ENCODE measurements at regions not wholly inside any gene's neighbourhood (a gene's known extent, or its start where the extent isn't known, plus 50 kb on each side); places are given as distances from the start of the nearest gene placed in this dataset.

- intact Hi-C loops (cut with DNase I), result no loop called here
- no peak for DNase-seq (ENCODE audit: low spot score)
Observed at GRCh38 chr1:21350202-21350885, 60.1 kb upstream of the ECE1 start.

DNA sequence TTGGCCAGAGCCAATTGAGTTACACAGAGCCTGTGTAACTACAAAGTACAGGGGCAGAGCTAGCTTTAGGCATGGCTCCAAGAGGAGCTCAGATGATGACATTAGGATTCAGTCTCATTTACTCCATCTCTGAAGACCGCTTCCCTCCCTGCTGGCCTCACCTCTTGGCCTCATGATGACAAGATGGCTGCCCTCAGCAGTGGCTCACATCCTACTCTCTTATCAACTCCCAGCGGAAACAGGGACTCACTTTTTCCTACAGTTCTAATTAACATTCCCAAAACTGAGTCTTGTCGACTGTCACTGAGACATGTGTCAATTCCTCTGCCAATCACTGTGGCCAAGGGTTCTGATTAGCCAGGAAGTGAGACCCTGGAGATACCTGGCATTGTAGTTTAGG is 59.4 kb upstream of the ECE1 start:
- DNase-seq (ENCODE audit: low spot score), result no peak
- intact Hi-C loops (cut with DNase I), result no loop called here

GRCh38 chr1:21347072-21347581 is 56.9 kb upstream of the ECE1 start:
- intact Hi-C loops (cut with DNase I), result no loop called here
- DNase-seq (ENCODE audit: low spot score), result no peak

- intact Hi-C loops (cut with DNase I), result no loop called here
- no peak for DNase-seq (ENCODE audit: low spot score)
Observed at GRCh38 chr1:21346365-21347071, 56.3 kb upstream of the ECE1 start.

GRCh38 chr1:21344750-21345443 is 54.6 kb upstream of the ECE1 start:
- no peak for DNase-seq (ENCODE audit: low spot score)
- intact Hi-C loops (cut with DNase I), result loop anchor here (2.0 kb wide), 1 partner anchor 82 kb away; no protein-coding TSS in a partner anchor

DNA sequence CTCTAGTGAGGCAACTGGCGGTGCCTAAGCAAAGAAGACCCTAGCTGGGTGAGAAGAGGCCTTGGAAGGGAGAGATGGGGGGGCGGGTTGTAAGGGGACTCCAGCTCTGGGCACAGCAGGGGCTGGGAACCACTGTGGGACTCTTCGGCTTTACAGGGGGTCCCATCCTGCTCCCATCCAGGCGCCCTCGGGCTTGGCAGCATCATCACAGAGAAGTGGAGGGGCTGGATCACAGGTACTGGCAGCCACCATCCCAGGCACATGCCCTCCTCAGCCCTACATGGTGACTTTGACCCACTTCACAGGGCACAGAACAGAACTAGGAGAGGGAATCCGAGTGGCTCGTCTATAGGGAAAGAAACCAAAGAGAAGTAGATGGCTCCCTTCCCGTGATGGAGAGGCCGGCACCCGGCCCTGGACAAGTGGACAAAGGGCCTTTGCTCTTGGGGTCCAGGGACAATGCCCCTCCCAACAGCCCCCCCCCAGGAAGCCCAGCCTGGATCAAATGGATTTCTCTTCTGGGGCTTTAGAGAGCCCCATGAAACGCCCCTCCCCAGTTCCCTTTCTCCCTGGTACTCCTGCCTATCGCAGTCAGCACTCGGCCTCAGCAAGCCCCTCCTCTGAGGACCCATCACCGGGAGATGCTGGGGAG is 54.0 kb upstream of the ECE1 start:
- no peak for DNase-seq (ENCODE audit: low spot score)
- intact Hi-C loops (cut with DNase I), result loop anchor here (2.0 kb wide), 1 partner anchor 81 kb away; no protein-coding TSS in a partner anchor

DNA sequence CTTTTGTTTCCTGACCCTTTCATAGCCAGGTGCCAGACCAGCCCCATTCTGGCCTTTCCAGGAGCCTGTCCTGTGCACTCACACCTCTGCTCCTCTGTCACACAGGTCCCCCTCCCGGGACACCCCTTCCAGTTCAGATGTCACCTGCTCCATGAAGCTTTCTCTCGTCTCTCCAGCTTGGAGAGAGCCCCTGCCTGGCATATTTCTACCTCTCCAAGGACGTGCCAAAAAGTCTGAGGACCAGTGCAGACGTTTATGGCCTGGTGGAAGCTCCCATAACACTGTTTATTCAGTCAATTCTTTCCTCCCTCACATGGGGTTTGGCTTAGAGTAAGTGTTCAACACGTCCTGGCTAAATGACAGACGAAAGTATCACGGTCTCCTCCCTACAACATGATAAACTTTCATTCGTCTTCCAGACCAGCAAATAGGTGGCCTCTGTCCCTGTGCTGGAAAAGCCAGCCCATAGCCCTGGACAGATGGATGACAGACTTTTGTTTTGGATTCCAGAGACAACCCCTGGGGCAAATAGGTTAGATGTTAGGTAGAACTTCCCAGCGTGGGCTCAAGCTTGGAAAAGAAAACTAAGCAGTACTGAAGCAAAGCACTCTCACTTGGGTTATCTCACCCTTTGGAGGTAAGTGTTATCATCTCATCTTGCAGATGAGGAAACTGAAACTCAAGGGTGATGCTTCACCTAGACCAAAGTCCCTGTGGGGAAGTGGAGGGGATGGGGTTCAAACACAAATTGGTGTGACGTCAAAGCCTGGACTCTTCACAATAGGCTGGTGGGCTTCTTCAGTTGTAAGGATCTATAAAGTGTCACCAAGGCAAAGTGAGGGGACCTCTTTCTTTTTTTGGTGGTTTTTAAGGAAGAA is 52.9 kb upstream of the ECE1 start:
- intact Hi-C loops (cut with DNase I), result no loop called here
- DNase-seq (ENCODE audit: low spot score), result no peak

GRCh38 chr1:21341517-21342078 is 51.3 kb upstream of the ECE1 start:
- DNase-seq (ENCODE audit: low spot score), result no peak
- intact Hi-C loops (cut with DNase I), result no loop called here

DNA sequence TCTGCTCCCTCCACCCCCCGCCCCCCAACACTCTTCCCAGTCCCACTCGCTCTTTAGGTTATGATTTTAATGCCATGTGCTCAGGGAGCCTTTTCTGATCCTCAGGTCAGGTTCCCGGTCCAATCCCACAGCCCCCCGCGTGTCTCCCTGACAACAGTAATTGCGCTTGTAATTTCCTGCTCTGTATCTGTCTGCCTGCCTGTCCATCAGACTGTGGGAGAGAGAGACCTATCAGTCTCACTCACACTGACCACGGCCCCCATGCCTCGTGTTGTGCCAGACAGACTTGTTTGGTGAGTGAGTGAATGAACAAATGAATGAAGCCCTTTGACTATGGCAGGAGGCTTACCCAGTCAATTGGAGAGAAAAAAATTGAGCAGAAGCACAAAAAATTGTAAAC is 50.8 kb upstream of the ECE1 start:
- no peak for DNase-seq (ENCODE audit: low spot score)
- intact Hi-C loops (cut with DNase I), result no loop called here

GRCh38 chr1:21340230-21340945 is 50.1 kb upstream of the ECE1 start:
- intact Hi-C loops (cut with DNase I), result no loop called here
- DNase-seq (ENCODE audit: low spot score), result no peak

All from cardiac septum (tissue), 1 donor.